Esophagus (tissue), 2 donors: ENCODE measurements at regions not wholly inside any gene's neighbourhood (a gene's known extent, or its start where the extent isn't known, plus 50 kb on each side); places are given as distances from the start of the nearest gene placed in this dataset.

Source experiments
- H3K27ac ChIP-seq, 2 donors: one replicate each; pipeline ENCODE4 v1.5.1; 2013; ENCODE audit warnings: low read depth in 2 of 2, mild to moderate bottlenecking in 2 of 2, inconsistent platforms in 1 of 2, low read length in 1 of 2, moderate library complexity in 1 of 2
- H3K27me3 ChIP-seq, 2 donors: one replicate each; pipeline ENCODE4 v1.6.1; 2013; ENCODE audit warnings: low read length in 2 of 2, control low read depth in 1 of 2, mild to moderate bottlenecking in 1 of 2; ENCODE audit not compliant: insufficient read depth in 2 of 2, control insufficient read depth in 1 of 2
- H3K36me3 ChIP-seq, 2 donors: one replicate each; pipeline ENCODE4 v1.6.1; 2013; ENCODE audit warnings: low read length in 1 of 2; ENCODE audit not compliant: control insufficient read depth in 2 of 2, insufficient read depth in 2 of 2
- H3K4me1 ChIP-seq, 2 donors: one replicate each; pipeline ENCODE4 v1.6.1; 2013; ENCODE audit warnings: low read length in 1 of 2; ENCODE audit not compliant: control insufficient read depth in 2 of 2, insufficient read depth in 2 of 2
- H3K4me3 ChIP-seq, 2 donors: one replicate each; pipeline ENCODE4 v1.5.1; 2013; ENCODE audit warnings: low read length in 2 of 2, mild to moderate bottlenecking in 2 of 2, low read depth in 1 of 2, moderate library complexity in 1 of 2
- H3K9me3 ChIP-seq, 2 donors: one replicate each; pipeline ENCODE4 v1.6.1; 2013; ENCODE audit warnings: mild to moderate bottlenecking in 2 of 2, low read depth in 1 of 2, low read length in 1 of 2, moderate library complexity in 1 of 2; ENCODE audit not compliant: control insufficient read depth in 2 of 2, insufficient read depth in 1 of 2
- WGBS, 2 donors: extraction: QIAGEN DNeasy Blood & Tissue Kit; methylation state at CpG; one replicate each; pipeline ENCODE4 v1.1.7; 2013; 5-methylcytosine and 5-hydroxymethylcytosine counted together
- donor health status: healthy with polysubstance abuse.
- donor health status: Bipolar disorder and iron deficiency.

GRCh38 chr7:131787101-131787500, 230.7 kb upstream of the PODXL start:
- Histone ChIP-seq H3K4me1 (no peaks in the 10 kb centered on the region), H3K9me3 (no peaks in the 10 kb centered on the region), H3K27ac (no peak overlapping the region), H3K4me3 (no peak overlapping the region), H3K27me3 (no peaks in the 10 kb centered on the region), H3K36me3 (no peaks in the 10 kb centered on the region)
- WGBS, 2 donors, result 85 to 90% methylated on average over 1 of the region's 1 CpG

DNA sequence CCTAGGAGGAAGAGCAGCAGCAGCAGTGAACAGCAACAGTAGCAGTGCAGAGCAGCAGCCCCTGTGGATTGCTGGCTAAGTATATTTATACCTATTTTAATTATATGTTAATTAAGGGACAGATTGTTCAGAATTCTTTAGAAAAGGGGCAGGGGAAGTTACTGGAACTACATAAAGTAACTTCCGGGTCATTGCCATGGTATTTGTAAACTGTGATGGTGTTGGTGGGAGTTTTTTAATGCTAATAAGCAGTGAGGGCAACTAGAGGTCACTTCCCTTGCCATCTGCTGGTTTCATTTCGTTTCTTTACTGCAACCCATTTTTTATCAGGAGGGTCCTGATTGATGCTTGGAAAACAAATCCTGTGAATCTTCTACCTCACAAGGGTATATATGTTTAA, 229.8 kb upstream of the PODXL start:
- H3K4me3 ChIP-seq, result no peak overlapping the region
- 51 to 55% methylated on average over 2 of the region's 2 CpGs for WGBS, 2 donors
- no peak overlapping the region for H3K27ac ChIP-seq
- no peaks in the 10 kb centered on the region for H3K27me3 ChIP-seq
- H3K4me1 ChIP-seq, result no peaks in the 10 kb centered on the region
- no peaks in the 10 kb centered on the region for H3K36me3 ChIP-seq
- no peaks in the 10 kb centered on the region for H3K9me3 ChIP-seq

DNA sequence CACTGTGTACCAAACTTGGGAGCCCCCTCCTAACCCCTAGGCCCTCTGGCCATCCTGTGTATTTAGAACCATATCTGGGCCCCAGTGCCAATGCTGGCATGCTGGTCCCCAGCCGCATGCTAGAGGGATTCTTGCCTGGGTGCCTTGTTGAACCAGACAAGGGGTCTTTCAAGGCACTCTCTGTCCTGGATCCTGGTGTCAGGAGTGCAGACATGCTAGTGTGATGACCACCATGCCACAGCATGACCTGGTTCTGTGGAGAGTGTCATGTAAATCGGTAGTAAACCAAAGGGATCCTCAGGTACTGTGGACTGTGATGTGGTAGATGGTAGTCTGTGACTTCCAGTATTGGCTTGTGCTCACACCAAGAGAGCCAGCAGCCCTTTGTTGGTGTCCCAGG, 222.2 kb upstream of the PODXL start:
- WGBS, 2 donors, result 90 to 93% methylated on average over 2 of the region's 2 CpGs
- H3K27ac ChIP-seq, result no peak overlapping the region
- H3K4me3 ChIP-seq, result no peak overlapping the region
- no peaks in the 10 kb centered on the region for H3K36me3 ChIP-seq
- no peaks in the 10 kb centered on the region for H3K27me3 ChIP-seq
- H3K9me3 ChIP-seq, result no peaks in the 10 kb centered on the region
- H3K4me1 ChIP-seq, result no peaks in the 10 kb centered on the region

DNA sequence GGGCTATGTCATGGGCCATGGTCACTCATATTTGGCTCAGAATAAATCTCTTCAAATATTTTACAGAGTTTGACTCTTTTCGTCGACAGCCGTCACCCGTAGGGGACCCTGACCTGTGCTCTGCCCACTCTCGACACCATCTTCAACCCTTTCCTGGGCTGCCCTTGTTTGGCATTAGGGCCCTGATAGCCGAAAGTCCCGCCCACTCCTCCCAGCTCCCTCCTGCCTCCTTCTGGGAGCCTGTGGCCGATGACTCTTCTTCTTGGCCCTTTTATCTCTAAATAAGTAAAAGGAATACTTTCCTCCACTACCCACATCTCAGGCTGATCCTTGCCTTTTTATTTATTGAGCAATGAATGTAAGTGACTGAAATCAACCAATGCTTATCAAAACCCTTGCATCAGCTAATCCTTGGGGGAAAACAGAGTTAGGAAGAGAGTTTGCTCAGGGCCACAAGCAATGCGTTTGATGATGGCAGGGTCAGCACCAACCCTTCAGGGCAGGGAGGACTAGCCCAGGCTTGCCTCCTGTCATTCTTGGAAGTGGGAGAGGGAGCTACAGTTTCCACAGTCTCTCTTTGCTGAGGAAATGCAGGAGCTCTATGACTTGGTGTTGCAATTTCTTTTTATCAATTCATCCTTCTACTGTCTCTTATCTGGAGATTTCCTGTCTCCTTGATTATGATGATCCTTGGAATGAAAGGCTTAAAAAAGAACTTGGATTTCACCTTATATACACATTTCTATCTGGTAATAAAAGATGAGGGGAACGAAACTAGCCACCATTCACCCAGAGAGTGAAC, 218.2 kb upstream of the PODXL start:
- no peaks in the 10 kb centered on the region for H3K27me3 ChIP-seq
- WGBS, 2 donors, result 69 to 75% methylated on average over 10 of the region's 10 CpGs
- no peak overlapping the region for H3K4me3 ChIP-seq
- H3K9me3 ChIP-seq, result no peaks in the 10 kb centered on the region
- no peak overlapping the region for H3K27ac ChIP-seq
- no peaks in the 10 kb centered on the region for H3K4me1 ChIP-seq
- H3K36me3 ChIP-seq, result no peaks in the 10 kb centered on the region

- no peaks in the 10 kb centered on the region for H3K36me3 ChIP-seq
- H3K9me3 ChIP-seq, result no peaks in the 10 kb centered on the region
- no peak overlapping the region for H3K4me3 ChIP-seq
- WGBS, 2 donors, result 35 to 37% methylated on average over 2 of the region's 2 CpGs
- no peaks in the 10 kb centered on the region for H3K27me3 ChIP-seq
- no peak overlapping the region for H3K27ac ChIP-seq
- H3K4me1 ChIP-seq, result no peaks in the 10 kb centered on the region
Observed at GRCh38 chr7:131773413-131773812, 217.0 kb upstream of the PODXL start.

GRCh38 chr7:131769241-131769640, 212.8 kb upstream of the PODXL start:
- no peaks in the 10 kb centered on the region for H3K9me3 ChIP-seq
- H3K4me1 ChIP-seq, result no peaks in the 10 kb centered on the region
- WGBS, 2 donors, result 29 to 48% methylated on average over 2 of the region's 2 CpGs
- no peak overlapping the region for H3K4me3 ChIP-seq
- no peaks in the 10 kb centered on the region for H3K36me3 ChIP-seq
- no peak overlapping the region for H3K27ac ChIP-seq
- H3K27me3 ChIP-seq, result peaks cover 0 to 2% of the 10 kb centered on the region in 2 donors

GRCh38 chr7:131767591-131767990, 211.2 kb upstream of the PODXL start:
- Histone ChIP-seq H3K27ac (no peak overlapping the region), H3K4me1 (no peaks in the 10 kb centered on the region), H3K4me3 (no peak overlapping the region), H3K36me3 (no peaks in the 10 kb centered on the region), H3K27me3 (peaks cover 0 to 2% of the 10 kb centered on the region in 2 donors), H3K9me3 (no peaks in the 10 kb centered on the region)
- WGBS, 2 donors, result 92% methylated on average over 5 of the region's 5 CpGs

DNA sequence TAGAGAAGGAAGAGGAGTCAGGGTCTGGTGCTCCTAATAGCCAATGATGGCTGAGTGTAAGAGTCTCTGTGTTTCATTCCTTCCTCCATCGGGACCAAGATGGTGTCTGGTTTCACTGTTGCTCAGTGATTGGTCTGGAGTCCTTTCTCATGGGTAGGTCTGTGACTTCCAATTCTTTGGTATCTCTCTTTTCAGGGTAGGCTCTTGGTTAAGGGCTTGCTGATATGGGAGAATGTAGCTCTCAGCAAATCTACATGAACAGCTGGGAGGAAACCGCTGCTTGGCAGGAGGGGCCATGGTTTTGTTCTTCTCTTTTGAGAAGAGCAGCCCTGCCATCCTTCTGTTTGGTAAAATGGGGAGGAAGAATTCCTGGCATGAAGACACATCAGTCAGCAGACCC, 209.1 kb upstream of the PODXL start:
- Histone ChIP-seq H3K36me3 (no peaks in the 10 kb centered on the region), H3K27me3 (peaks cover 0 to 2% of the 10 kb centered on the region in 2 donors), H3K9me3 (no peaks in the 10 kb centered on the region), H3K4me1 (no peaks in the 10 kb centered on the region), H3K4me3 (no peak overlapping the region), H3K27ac (no peak overlapping the region)
- 61 to 68% methylated on average over 2 of the region's 2 CpGs for WGBS, 2 donors

- no peaks in the 10 kb centered on the region for H3K36me3 ChIP-seq
- H3K4me1 ChIP-seq, result no peaks in the 10 kb centered on the region
- peaks cover 0 to 2% of the 10 kb centered on the region in 2 donors for H3K27me3 ChIP-seq
- no peak overlapping the region for H3K27ac ChIP-seq
- 68 to 74% methylated on average over 13 of the region's 13 CpGs for WGBS, 2 donors
- no peaks in the 10 kb centered on the region for H3K9me3 ChIP-seq
- H3K4me3 ChIP-seq, result no peak overlapping the region
Observed at GRCh38 chr7:131764143-131764775, 207.8 kb upstream of the PODXL start.

GRCh38 chr7:131762753-131763152, 206.3 kb upstream of the PODXL start:
- 76 to 77% methylated on average over 2 of the region's 2 CpGs for WGBS, 2 donors
- no peak overlapping the region for H3K27ac ChIP-seq
- H3K4me1 ChIP-seq, result no peaks in the 10 kb centered on the region
- H3K27me3 ChIP-seq, result peaks cover 0 to under 1% of the 10 kb centered on the region in 2 donors
- no peaks in the 10 kb centered on the region for H3K9me3 ChIP-seq
- H3K36me3 ChIP-seq, result no peaks in the 10 kb centered on the region
- no peak overlapping the region for H3K4me3 ChIP-seq
